IPS DF 19.7 (cell line): ENCODE measurements at regions not wholly inside any gene's neighbourhood (a gene's known extent, or its start where the extent isn't known, plus 50 kb on each side); places are given as distances from the start of the nearest gene placed in this dataset.
"Not testable (repeated sequence)": the region's sequence is repeated elsewhere in the genome, so short reads cannot be mapped to it uniquely, and the experiment has no call there.

Source experiments
- DNase-seq: peaks from one replicate; pipeline ENCODE4 v3.0.0-alpha.2; 2013; ENCODE audit warnings: low read depth, low spot score

DNA sequence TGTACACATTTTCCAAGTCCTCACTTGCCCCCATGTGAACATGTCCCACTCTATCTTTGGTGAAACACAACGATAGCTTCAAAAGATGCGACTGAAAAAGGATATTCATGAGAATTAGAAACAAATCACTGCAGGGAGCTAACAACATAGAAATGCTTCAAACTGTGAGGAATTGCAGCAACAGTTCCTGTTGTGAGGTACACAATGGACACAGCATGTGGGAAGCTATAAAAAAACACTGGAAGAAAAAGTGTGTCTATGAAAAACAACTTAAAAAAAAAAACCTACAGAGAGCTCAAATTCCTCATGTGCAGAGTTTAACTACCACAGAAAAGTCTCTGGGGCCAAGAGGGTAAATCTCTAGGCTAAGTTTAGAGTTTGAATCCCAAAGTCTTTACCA is 51.6 kb upstream of the BLTP1 start:
- no peak for DNase-seq

DNA sequence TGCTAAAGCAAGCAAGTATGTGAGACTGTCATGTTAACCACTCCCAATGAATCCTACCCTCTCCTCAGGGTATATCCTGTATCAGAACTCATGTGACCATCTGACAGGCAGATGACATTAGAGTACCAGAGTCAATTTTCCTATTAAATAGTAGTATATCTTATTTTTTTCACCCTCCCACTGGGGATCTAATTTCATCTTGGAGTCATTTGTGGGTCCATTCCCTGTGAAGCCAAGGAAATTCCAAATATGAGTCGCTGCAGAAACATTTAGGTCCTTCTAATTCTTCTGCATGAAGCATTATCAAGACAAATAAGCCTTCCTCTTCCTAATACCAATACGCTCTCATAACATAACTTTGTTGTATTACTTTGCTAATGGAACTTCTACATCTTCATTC is 52.2 kb upstream of the BLTP1 start:
- DNase-seq, result no peak

DNA sequence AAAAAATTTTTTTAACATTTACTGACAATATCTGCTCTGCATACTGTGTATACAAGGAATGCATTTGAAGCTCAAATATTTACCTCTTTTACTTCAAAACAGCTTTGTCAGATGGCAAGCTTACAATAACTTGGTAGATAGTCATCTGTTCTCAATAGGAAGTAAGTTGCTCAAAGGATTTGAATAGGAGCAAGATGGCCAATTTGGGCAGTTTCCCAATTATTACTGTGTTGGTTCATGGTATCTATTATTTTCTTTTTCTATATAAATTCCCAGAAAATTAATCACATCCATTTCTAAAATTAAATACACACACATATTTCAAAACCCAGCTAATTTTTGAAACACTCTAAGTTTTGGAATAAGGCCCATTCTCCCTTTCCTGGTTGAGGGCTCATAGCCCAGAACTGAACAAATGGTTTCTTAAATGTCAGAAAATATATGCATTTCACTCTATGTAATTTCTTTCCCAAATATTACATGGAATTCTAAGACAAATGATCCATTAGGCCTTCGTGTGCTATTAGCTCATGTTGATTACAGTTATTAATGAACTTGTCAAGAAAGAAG is 60.2 kb upstream of the BLTP1 start:
- no peak for DNase-seq

DNA sequence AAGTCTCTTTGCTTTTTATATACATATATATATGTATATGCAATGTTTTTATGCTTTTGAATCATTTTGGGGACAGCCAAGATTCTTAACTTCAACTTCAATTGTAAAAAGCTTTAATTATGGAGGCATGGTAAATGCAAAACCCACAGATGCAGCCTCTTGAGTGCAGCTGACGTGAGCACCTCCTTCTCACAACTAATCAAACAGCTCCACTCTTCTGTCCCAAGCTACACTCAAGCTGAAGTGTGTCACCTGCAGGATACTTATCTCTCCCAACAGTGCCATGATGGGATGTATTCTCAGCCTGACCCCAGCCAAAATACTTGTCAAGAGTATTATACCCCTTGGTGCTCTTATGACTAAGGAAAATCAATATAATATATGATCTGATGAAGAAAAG is 60.7 kb upstream of the BLTP1 start:
- no peak for DNase-seq

DNA sequence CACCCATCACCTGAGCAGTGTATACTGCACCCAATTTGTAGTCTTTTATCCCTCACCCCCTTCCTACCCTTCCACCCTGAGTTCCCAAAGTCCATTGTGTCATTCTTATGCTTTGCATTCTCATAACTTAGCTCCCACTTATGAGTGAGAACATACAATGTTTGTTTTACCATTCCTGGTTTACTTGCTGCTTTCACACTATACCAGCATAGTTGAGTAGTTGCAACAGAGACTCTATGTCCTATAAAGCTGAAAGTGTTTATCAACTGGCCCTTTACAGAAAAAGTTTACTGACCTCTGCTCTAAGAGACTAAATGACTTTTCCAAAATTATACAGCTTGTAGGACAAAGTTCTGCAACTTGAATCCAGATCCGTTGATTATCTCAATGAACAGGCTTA is 61.1 kb upstream of the BLTP1 start:
- DNase-seq, result no peak

DNA sequence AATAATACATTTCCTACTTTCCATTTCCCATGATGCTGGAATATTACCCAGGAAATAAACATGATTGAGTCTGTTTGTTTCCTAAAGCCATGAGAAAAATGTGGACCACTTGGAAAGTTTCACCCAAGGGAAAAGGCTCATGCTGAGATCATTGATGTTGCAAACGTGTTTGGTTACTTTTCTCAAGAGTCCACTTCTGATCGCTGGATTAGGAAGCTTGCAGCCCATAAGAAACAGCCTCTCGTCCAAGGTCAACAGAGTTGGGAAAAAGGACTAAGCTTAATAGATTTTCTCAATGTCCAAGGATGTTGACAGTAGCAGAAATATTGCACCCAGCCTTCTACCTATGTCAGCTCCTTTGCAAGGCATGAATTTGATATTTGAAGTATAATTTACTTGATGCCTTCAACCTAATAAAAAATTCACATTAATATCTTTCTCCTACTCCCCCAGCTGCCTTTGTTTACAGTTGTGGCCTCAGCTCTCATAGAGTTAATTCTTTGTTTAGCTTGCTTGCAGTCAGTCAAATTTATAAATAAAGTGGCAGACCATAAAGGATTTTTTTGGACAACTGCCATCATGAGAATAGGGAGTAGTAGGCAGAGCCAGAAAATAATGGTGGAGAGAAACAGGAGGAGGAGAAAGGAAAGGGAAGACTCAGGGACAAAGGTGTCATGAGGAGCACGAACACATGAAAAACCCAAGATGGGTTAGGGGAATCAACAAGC is 65.6 kb upstream of the BLTP1 start:
- no peak for DNase-seq

DNA sequence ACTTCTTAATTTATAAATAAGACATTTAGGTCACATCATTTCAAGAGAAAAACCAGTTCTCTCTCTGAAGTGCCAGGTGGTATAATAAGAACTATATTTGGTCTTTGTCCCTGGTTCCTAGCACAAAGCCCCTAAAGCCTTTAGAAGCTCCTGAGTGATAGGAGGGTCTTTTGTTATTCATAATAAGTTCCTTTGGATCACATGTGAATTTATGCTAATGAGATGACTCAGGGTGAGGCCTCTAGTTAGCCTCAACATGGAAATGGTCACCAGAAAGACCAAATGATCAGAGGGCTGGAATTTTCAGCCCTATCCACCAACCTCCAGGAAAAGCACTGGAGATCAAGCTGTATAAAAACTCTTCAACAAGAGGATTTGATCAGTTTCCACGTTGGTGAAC is 68.1 kb upstream of the BLTP1 start:
- DNase-seq, result peak; percentile 17

DNA sequence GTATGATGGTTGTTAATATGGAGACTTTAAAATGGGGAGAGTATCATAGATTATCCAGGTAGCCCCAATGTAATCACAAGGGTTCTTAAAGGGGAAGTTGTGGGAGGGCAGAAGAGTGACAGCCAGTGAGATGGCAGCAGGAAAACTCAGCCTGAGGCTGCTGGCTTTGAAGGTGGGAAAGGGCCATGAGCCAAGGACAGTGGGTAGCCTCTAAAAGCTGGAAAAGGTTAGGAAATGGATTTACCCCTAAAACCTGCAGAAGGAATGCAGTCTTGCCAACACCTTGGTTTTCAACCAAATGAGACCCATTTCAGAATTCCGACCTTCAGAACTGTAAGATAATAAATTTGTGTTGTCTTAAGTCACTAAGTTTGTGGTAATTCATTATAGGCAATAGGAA is 68.8 kb upstream of the BLTP1 start:
- no peak for DNase-seq

DNA sequence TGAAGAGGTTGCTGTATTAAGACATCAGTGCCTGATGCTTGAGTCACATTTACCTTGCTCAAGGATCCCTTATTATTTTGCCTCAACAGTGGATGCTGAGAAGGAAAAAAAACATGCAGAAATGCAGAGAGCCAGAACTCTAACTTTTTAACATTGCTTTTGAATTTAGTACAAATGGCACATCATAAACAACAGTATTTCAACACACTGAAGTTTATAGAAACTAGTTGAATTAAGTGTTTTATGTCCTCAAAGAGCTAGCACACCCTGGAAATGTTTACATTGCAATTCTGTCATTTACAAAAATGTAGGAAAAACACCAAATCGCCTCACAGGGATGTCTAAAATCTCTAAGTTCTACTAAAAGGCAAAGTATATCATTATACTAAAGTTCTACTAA is 69.5 kb upstream of the BLTP1 start:
- DNase-seq, result no peak

DNA sequence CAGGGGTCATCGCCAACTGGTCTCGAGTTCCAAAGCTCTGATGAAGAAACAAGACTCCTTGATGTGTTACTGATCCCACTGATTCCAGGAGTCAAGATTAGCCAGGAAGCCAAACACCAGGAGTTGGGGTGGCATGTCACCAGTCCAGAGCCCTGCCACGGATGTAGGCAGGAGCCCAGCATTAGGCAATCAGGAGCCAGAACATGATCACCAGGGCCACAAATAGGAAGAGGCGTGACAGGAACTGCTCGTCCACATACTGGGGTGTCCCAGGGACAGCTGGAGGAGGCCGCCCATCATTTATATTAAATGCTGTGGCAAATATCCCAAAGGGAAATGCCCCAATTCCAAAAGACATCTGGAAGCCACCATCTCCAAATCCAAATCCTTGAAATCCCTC is 74.5 kb upstream of the BLTP1 start:
- not testable (repeated sequence) for DNase-seq

DNA sequence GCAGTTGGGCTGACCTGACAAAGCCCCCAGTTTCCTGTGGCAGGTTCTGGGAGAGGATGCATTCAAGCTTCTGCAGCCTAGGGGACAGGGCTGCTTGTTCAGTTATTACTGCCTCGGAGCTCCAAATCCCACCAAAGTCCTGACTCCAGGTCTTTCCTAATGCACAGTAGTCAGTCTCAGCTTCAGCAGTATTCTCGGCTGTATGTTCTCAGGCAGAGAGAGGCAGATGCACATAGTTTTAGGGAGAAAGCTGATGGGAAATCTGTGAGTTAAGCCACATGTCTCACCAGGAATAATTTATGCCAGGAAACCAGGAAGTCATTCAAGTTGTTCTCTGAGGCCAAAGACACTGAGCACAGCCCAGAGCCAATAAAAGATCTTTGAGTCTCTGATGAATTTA is 75.3 kb upstream of the BLTP1 start:
- not testable (repeated sequence) for DNase-seq

DNA sequence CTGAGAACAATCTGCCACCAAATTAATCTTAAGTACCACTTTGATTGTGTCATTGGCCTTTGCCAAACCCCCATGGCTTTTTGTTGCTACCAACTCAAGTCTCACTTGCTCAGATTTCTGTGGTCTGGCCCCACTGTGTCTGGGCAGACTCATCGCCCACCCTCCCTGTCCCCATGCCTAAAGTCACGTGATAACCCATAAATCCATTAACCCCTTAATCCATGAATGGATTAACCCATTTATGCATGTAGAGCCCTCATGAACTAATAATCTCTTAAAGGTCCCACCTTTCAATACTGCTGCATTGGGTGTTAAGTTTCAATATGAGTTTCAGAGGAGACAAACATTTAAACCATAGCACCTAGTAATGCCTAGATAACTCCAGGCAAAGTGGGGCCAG is 78.5 kb upstream of the BLTP1 start:
- DNase-seq, result no peak

DNA sequence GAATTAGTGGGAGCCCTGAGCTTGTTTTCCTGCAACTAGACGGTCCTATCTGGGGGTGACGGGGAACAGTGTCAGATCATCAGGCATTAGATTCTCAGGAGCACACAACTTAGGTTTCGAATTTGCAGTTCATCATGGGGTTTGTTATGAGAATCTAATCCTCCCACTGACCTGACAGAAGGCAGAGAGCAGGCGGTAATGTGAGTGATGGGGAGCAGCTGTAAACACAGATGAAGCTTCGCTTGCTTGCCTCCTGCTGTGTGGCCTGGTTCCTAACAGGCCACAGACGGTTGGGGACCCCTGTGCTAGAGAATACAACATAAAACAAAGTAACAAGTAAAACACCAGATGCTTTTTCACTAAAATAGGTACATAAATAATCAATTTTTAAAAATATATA is 86.2 kb upstream of the BLTP1 start:
- DNase-seq, result no peak

DNA sequence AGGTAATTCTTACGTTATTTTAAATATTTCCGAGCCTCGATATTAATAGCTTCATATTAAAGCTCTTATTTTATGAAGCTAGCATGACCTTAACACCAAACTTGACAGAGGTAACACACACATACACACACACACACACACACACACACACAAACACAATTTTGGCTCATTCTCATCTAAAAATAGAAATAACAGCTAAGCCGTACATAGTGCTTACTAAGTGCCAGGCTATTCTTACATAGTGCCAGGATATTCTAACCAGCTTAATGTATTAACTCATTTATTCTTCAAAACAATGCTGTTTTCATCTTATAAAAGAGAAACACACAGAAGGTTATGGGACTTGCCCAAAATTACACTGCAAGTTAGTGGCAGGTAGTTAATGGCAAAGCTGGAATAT is 87.0 kb upstream of the BLTP1 start:
- DNase-seq, result no peak

DNA sequence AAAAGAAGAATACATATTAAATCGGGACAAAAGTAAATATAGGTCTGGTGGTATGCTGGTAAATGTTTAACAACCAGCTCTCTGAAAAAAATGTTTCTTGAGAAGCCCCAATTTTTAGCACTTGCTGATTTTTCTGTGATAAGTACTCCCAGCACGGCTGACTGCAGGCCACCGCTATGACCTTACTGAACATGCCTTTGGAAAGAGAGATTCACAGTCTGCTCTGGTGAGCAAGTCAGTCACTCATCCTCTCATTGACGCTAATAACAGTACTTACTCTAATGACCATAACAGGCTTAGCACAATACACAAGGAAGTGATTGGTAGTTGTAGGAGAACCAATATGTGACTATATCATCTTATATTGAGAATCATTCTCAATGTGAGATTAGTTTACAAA is 98.9 kb upstream of the BLTP1 start:
- DNase-seq, result no peak

DNA sequence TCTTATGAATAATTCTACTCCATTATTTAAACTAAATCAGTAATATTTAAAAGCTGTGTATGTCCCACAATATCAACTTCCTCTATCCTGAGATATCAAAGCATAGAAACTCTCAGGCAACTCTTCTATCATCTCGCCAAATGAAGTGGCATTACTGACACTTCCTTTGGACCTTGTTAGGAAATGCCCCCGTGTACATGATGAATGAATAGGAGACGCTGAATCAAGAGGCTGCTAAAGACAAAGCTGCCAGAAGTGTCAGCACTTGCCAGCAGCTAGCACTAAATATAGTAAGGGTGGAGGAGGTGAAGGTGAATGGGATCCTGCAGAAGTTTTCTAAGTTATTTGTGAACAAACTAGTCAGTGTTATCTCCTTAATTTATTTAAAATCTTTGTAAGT is 99.5 kb upstream of the BLTP1 start:
- DNase-seq, result no peak

DNA sequence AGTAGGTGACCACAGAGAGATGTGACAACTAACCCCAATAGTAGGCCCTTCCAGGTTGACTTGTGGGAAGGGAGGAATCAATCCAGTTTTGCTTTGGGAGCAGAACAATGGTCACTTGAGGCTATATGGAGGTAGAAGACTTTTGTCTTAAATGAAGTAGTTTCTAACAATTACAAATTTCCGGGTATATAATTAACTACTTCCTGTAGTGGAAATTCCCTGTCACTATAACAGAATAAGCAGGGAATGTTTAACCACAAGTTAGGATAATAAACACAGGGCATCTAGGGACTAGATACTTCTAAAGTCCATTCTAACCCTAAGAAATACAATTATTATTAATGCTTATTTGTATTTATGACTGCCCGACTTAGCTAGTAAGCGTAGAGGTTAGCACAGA is 99.0 kb upstream of the TRPC3 start:
- no peak for DNase-seq

DNA sequence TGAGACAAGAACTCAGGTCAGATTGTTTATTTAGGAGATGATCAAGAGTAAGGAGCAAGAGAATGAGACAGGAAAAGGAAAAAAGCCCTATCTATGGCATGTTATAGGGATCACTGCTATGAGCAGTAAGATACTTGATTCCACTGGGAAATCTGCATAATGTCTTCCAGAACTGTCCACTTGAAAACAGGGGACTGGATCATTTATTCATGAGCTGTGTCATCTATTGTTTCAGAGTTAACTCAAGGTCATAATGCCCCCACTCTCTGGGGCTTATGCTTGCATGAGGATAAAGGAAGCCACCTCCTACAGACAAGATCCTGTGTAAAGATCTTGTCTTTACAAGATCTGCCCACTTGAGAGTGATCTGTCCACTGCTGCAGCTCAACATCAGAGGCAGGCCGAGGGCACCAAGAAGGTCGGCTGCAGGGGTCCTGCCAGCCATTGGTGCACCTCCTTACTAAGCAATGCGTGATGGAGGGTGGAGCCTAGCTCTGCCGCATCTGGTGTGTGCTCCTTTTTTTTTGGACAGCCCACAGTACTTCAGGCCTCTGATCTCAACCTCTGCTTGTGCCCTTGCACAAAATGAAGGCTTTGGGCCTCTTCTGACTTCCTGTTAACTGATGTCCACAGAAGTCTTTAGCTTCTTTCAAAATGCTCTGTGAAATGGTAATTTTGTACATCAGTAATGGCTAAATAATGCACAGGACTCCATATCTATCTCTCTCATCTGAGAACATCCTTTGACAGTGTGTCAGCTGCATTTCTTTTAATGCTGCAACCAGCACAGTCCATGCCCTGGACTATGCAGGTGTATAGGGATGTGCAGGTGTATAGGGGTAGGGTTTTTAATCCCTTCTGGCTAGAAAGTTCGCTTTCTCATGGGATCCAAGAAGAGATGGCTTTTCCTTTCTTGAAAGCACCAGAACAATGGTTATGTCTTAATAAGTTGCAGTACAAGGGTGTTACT is 95.9 kb upstream of the TRPC3 start:
- DNase-seq, result no peak

DNA sequence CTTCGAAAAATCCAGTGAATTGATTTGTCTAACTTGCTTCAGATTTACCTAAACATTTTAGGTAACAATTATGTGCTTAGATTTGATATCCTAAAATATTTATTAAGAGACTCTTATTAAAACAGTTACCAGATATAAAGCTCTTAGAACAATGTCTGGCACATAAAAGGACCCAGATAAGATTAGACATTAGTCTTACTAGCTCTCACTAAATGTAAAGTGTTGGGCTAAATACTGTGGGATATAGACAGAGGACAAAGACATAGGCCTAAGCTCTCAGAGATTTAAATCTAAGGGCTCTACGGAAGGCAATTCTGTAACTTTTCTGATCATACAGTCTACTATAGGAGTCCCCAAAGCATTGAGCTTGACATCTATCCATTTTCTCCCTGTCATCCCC is 94.4 kb upstream of the TRPC3 start:
- no peak for DNase-seq

DNA sequence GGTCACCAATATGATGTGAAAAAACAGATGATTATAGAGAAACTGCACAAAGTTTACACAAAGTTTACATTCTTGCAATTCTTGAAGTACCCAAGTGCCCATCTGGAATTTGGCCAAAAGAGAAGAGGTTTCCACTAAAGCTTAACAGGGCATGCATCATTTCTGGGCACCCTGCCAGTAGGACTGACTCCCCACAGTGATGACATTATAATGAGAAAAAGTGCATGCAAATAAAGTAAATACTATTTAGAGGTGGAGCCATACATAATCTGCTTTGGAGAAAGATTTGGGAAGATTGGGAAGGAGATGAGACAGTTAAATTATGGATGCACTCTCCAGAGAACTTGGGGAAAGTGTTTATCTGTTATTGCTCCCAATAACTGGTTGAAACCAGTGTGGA is 93.7 kb upstream of the TRPC3 start:
- DNase-seq, result no peak

DNA sequence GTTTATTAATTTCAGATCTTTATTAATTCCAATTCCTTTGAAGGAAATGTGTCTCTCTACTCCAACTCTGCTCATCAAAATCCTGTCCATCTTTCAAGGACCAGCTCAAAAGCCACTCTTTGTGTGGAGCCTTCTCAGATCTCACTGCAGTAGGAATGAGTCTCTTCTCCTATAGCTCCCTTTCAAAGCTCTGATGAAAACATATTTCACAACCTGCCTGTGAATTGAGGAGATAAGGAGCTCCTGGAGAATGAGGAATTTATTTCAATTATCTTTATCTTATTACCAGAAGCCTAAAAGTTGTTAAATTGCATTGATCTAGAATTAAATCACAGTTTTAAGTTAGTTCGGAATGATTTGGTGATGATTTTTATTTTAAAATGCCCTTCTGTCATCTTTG is 92.6 kb upstream of the TRPC3 start:
- DNase-seq, result no peak

DNA sequence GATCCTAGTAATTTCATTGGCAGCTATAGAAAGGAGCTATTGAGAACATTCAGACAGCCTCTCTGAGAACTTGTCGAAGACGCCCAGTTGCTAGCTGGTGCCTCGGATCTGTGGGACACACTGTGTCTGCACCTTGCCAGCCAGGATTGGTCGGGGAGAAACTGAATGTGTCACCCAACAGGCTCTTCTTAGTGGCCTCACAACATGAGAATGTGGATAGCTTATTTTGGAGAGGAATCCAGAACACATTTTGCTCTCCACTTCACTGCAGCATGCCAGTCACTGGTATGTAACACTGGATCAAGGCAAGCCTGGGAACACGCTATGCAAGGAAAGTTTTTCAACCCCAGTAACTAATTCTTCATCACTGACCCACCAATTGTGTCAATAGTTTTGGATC is 89.5 kb upstream of the TRPC3 start:
- no peak for DNase-seq

DNA sequence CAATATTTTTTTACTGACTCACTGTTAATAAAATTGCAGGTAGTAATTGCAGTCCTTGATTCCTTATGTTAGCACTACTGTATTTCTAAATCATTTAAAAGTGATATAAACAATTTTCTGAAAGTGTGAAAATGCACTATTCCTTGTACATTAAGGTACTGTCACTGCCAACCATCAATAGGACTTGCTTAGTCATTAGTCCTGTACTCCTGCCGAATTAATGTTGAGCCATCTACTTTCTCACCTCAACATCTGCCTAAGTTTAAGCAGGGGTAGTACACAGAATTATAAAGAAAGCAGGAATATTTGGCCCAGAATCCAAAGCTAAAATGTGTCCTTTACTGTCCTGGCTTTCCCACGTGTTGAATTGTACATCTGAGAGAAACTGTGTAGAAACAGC is 87.0 kb upstream of the TRPC3 start:
- DNase-seq, result no peak
